Upper lobe of right lung (tissue), 1 donor: ENCODE measurements at regions not wholly inside any gene's neighbourhood (a gene's known extent, or its start where the extent isn't known, plus 50 kb on each side); places are given as distances from the start of the nearest gene placed in this dataset.
A peak's percentile ranks its signal among the peaks of the same experiment; 100 is the strongest.

Experiments
- ATAC-seq: fragments of 200-7000 bp; cut with Tn5 transposase; one replicate; pipeline ENCODE4 v1.9.1; 2020; ENCODE audit warnings: mild to moderate bottlenecking, moderate library complexity
- DNase-seq: peaks from one replicate; pipeline ENCODE4 v3.0.0-alpha.2; 2020
- H3K27ac ChIP-seq: fragments of 200-600 bp; one replicate; pipeline ENCODE4 v1.8.0; 2022
- H3K27me3 ChIP-seq: fragments of 200-600 bp; one replicate; pipeline ENCODE4 v1.8.0; 2022; ENCODE audit warnings: mild to moderate bottlenecking
- H3K36me3 ChIP-seq: fragments of 200-600 bp; one replicate; pipeline ENCODE4 v1.8.0; 2022
- H3K4me1 ChIP-seq: fragments of 200-600 bp; one replicate; pipeline ENCODE4 v1.8.0; 2022
- H3K4me3 ChIP-seq: fragments of 200-600 bp; one replicate; pipeline ENCODE4 v1.8.0; 2022; ENCODE audit warnings: mild to moderate bottlenecking
- H3K9me3 ChIP-seq: fragments of 200-600 bp; one replicate; pipeline ENCODE4 v1.8.0; 2022
- intact Hi-C: fragments of 100-400 bp; cut with DNase I; formaldehyde crosslinking; loops from one replicate; pipeline ENCODE4 v1.11.0; 2022
- TF ChIP-seq, protein P1 (sequence below): fragments of 200-600 bp; IDR thresholded peaks from one replicate; pipeline ENCODE4 v1.8.0; 2022; ENCODE audit warnings: antibody characterized with exemption
- donor health status: DM: no; HTN: yes; CAD: no; lungs with severe emphysema.

DNA sequence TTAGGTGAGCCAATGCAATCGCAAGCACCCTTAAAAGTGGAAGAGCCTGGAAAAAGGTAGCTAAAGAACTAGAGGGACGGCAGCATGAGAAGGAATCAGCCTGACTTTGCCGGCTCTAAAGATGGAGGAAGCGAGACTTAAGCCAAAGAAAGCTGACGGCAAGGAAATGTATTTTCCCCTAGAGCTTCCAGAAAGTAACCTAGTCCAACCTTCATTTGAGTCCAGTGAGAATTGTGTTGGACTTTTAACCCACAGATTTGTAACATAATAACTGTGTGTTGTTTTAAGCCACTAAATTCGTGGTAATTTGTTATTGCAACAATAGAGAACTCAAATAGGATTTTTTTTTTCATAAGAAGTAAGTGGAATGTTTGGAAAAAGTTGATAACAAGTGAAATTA, 212.7 kb upstream of the C1QTNF7 start:
- DNase-seq (no peak), ATAC-seq (no peak)
- H3K27ac ChIP-seq = no peak overlapping the region
- H3K36me3 ChIP-seq = no peaks in the 10 kb centered on the region
- TF ChIP-seq, protein P1, sequence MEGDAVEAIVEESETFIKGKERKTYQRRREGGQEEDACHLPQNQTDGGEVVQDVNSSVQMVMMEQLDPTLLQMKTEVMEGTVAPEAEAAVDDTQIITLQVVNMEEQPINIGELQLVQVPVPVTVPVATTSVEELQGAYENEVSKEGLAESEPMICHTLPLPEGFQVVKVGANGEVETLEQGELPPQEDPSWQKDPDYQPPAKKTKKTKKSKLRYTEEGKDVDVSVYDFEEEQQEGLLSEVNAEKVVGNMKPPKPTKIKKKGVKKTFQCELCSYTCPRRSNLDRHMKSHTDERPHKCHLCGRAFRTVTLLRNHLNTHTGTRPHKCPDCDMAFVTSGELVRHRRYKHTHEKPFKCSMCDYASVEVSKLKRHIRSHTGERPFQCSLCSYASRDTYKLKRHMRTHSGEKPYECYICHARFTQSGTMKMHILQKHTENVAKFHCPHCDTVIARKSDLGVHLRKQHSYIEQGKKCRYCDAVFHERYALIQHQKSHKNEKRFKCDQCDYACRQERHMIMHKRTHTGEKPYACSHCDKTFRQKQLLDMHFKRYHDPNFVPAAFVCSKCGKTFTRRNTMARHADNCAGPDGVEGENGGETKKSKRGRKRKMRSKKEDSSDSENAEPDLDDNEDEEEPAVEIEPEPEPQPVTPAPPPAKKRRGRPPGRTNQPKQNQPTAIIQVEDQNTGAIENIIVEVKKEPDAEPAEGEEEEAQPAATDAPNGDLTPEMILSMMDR = no peak
- no peaks in the 10 kb centered on the region for H3K9me3 ChIP-seq
- H3K4me1 ChIP-seq = no peaks in the 10 kb centered on the region
- no peak overlapping the region for H3K4me3 ChIP-seq
- no peaks in the 10 kb centered on the region for H3K27me3 ChIP-seq
- intact Hi-C loops = no loop called here

DNA sequence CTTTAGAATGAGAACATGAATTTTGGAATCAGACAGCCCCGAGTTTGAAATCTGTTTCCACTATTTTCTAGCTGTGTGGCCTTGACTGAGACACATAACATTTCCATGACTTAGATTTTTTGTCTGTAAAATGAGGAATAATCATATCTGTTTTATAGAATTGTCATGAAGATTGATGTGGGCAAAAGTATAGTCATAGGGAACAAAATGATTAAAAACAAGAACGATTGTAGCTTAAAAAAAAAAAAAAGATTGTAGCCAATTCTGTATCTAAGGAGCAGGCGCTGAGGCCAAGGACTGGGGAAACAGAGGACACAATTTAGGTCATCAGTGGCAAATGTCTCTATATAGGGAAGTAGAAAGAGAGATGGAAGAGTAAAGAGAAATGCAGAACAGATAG, 201.6 kb upstream of the C1QTNF7 start:
- Histone ChIP-seq H3K36me3 (no peaks in the 10 kb centered on the region), H3K4me1 (no peaks in the 10 kb centered on the region), H3K9me3 (no peaks in the 10 kb centered on the region), H3K27me3 (no peaks in the 10 kb centered on the region), H3K27ac (no peak overlapping the region), H3K4me3 (no peak overlapping the region)
- ATAC-seq (no peak), DNase-seq (no peak)
- TF ChIP-seq, protein P1 = no peak
- intact Hi-C loops = no loop called here

DNA sequence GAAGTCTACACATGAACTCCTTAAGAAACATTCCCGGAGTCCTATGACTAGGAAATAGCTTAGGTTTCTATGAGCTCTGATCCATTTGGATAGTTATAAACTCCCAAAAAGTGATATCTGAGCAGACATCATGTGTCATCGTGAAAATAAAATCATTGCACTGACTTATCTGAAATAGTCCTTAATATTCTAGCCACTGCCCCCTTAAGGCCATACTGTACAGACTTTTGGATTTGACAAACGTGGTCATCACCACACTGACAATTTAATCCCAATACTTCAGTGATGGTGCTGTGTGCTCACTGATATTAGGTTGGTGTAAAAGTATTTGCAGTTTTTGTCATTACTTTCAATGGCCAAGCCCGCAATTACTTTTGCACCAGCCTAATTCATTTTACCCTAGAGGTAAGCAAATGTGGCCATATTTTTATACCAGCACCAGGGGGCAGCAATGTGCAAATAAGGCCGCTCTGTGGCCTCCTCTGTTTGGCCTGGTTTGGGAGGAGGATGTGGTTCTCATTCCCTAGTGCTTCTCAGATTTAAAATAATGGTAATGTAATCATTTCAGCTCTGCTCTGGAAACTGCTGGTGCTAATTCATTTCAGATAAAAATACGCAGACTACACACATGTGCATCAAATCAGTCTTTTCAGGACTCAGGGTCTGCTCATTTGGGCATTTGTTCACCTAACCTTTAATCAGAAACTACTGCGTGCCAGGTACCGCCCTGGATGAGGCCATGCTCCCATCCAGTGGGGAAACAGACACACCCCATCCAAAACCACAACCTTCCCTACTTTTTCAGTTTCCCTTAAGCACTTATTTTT, 196.4 kb upstream of the C1QTNF7 start:
- DNase-seq (peak; percentile 67), ATAC-seq (peak; percentile 93)
- Histone ChIP-seq H3K4me3 (no peak overlapping the region), H3K9me3 (no peaks in the 10 kb centered on the region), H3K4me1 (peaks cover 15% of the 10 kb centered on the region), H3K27ac (no peak overlapping the region), H3K27me3 (no peaks in the 10 kb centered on the region), H3K36me3 (no peaks in the 10 kb centered on the region)
- TF ChIP-seq, protein P1 = peak; percentile 73
- intact Hi-C loops = no loop called here

DNA sequence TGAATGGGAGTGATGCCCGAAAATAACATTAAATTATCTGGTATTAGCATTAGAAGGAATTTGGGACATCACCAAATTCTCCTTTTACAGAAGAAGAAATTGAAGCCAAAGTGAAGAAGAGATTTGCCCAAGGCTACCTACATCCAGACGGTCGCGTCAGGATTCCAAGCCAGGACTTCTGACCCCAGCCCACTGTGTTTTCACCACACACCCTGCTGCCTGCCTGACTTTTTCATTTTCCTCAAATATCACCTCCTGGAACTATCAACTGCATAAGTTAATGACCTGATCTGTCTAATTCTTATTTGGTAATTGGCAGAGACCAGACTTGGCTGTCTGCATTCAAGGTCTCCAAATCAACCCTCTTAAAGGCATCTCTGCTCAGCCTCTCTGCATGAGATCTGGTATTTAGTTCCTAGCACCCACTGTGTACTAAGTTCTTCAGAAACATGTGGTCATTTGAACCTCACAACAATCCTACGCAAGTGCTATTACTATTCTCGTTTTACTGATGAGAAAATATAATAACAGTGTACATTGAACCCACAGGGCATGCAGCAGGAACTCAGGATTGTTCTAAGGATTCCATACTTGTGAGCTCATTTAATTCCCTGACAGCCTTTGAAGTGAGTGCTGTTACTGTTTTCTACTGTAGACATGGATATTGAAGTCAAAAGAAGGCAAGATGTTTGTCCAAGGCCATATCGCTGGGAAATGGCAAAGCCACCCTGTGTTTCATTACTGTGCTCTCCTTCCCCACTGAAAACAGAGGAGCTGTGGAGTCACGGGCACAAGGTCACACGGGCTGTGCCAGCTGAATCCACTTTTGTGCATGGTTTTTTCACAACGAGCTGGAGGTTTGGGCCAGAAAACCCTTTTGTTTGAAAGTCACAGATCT, 195.2 kb upstream of the C1QTNF7 start:
- Histone ChIP-seq H3K9me3 (no peaks in the 10 kb centered on the region), H3K4me3 (no peak overlapping the region), H3K27ac (no peak overlapping the region), H3K36me3 (no peaks in the 10 kb centered on the region), H3K4me1 (peaks cover 15% of the 10 kb centered on the region), H3K27me3 (no peaks in the 10 kb centered on the region)
- DNase-seq (no peak), ATAC-seq (no peak)
- TF ChIP-seq, protein P1 = no peak
- intact Hi-C loops = no loop called here

DNA sequence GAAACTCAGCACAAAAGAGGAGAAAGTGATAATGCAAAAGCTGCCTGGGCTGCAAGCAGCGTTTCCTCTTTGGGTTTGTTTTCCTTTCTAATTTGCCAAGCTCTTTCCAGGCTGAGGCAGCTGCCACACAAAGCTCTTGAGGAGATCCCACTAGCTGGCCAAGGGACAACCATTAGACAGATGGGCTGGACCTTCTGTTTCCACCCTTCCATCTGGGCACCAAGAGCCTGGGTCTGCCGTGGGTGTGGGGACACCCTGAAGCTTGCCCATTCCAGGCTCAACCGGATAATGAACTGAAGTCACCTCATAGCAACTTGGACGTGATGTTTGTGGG, 194.6 kb upstream of the C1QTNF7 start:
- TF ChIP-seq, protein P1 = no peak
- intact Hi-C loops = no loop called here
- ATAC-seq = no peak

More for the DNA sequence above, 194.6 kb upstream of the C1QTNF7 start:
- Histone ChIP-seq H3K4me3 (no peak overlapping the region), H3K27ac (no peak overlapping the region), H3K9me3 (no peaks in the 10 kb centered on the region), H3K27me3 (no peaks in the 10 kb centered on the region), H3K4me1 (peaks cover 15% of the 10 kb centered on the region), H3K36me3 (no peaks in the 10 kb centered on the region)
- DNase-seq = no peak
